ENCODE measurements at regions not wholly inside any gene's neighbourhood (a gene's known extent, or its start where the extent isn't known, plus 50 kb on each side); places are given as distances from the start of the nearest gene placed in this dataset.

- intact Hi-C loops (cut with DNase I; ENCODE audit: low total_unique reads): no loop called here
- TF ChIP-seq POLR2A (IDR thresholded peaks at IDR 0.05): no peak
- DNase-seq: no peak
Measured at GRCh38 chr2:51526766-51527165, 494.8 kb upstream of the NRXN1 start.

GRCh38 chr2:51516667-51517066 is 484.7 kb upstream of the NRXN1 start:
- no peak for TF ChIP-seq POLR2AphosphoS5 (IDR thresholded peaks at IDR 0.05)
- TF ChIP-seq CTCF (IDR thresholded peaks at IDR 0.05): no peak
- TF ChIP-seq POLR2A (IDR thresholded peaks at IDR 0.05): no peak
- Histone ChIP-seq H3K27ac (no peak overlapping the region), H3K4me1 (no peaks in the 10 kb centered on the region), H3K27me3 (no peaks in the 10 kb centered on the region), H3K4me3 (no peak overlapping the region), H3K9me3 (no peaks in the 10 kb centered on the region), H3K36me3 (no peaks in the 10 kb centered on the region)
- WGBS, 2 donors (ENCODE audit: low coverage in 1 of 2): 52 to 60% methylated on average over 2 of the region's 2 CpGs
- intact Hi-C loops (cut with DNase I; ENCODE audit: low total_unique reads) (no loop called here), in situ Hi-C loops (cut with MboI; ENCODE audit: low pct_ligation_motif_present in 1 of 4, low pct_unique_long_range_greater_than_20kb in 1 of 4, low sequenced_read_pairs in 3 of 4) (no loop called here)
- DNase-seq: no peak

More at GRCh38 chr2:51526766-51527165, 494.8 kb upstream of the NRXN1 start:
- Histone ChIP-seq H3K9me3 (no peaks in the 10 kb centered on the region), H3K27ac (no peak overlapping the region), H3K27me3 (no peaks in the 10 kb centered on the region), H3K36me3 (no peaks in the 10 kb centered on the region), H3K4me1 (no peaks in the 10 kb centered on the region), H3K4me3 (no peak overlapping the region)
- in situ Hi-C loops (cut with MboI; ENCODE audit: low pct_ligation_motif_present in 1 of 4, low pct_unique_long_range_greater_than_20kb in 1 of 4, low sequenced_read_pairs in 3 of 4): no loop called here
- WGBS, 2 donors (ENCODE audit: low coverage in 1 of 2): 76 to 78% methylated on average over 2 of the region's 2 CpGs

- no peak for DNase-seq
- Histone ChIP-seq H3K9me3 (no peaks in the 10 kb centered on the region), H3K27me3 (no peaks in the 10 kb centered on the region), H3K4me1 (no peaks in the 10 kb centered on the region), H3K4me3 (no peak overlapping the region), H3K36me3 (no peaks in the 10 kb centered on the region), H3K27ac (no peak overlapping the region)
- whole genome bisulfite sequencing, 2 donors (ENCODE audit: low coverage in 1 of 2): 41 to 54% methylated on average over 4 of the region's 4 CpGs
- intact Hi-C loops (cut with DNase I; ENCODE audit: low total_unique reads): no loop called here
- in situ Hi-C loops (cut with MboI; ENCODE audit: low pct_ligation_motif_present in 1 of 4, low pct_unique_long_range_greater_than_20kb in 1 of 4, low sequenced_read_pairs in 3 of 4): no loop called here
- TF ChIP-seq CTCF (IDR thresholded peaks at IDR 0.05) (no peak), POLR2AphosphoS5 (IDR thresholded peaks at IDR 0.05) (no peak), EP300 (IDR thresholded peaks at IDR 0.05; ENCODE audit: low read depth) (no peak), POLR2A (IDR thresholded peaks at IDR 0.05) (no peak)
Measured at GRCh38 chr2:51511002-51511401, 479.1 kb upstream of the NRXN1 start.

- TF ChIP-seq POLR2AphosphoS5 (IDR thresholded peaks at IDR 0.05): no peak
- H3K9me3 ChIP-seq: no peaks in the 10 kb centered on the region
- no peak overlapping the region for H3K27ac ChIP-seq
- in situ Hi-C loops (cut with MboI; ENCODE audit: low pct_ligation_motif_present in 1 of 4, low pct_unique_long_range_greater_than_20kb in 1 of 4, low sequenced_read_pairs in 3 of 4) (no loop called here), intact Hi-C loops (cut with DNase I; ENCODE audit: low total_unique reads) (no loop called here)
- H3K4me1 ChIP-seq: no peaks in the 10 kb centered on the region
- 55 to 60% methylated on average over 3 of the region's 3 CpGs for WGBS, 2 donors (ENCODE audit: low coverage in 1 of 2)
- no peak overlapping the region for H3K4me3 ChIP-seq
- no peaks in the 10 kb centered on the region for H3K36me3 ChIP-seq
- H3K27me3 ChIP-seq: no peaks in the 10 kb centered on the region
- no peak for DNase-seq
Measured at GRCh38 chr2:51510303-51510702, 478.4 kb upstream of the NRXN1 start.

GRCh38 chr2:51505533-51505932 is 473.6 kb upstream of the NRXN1 start:
- Histone ChIP-seq H3K4me1 (no peaks in the 10 kb centered on the region), H3K27ac (no peak overlapping the region), H3K27me3 (no peaks in the 10 kb centered on the region), H3K4me3 (no peak overlapping the region), H3K36me3 (no peaks in the 10 kb centered on the region), H3K9me3 (no peaks in the 10 kb centered on the region)
- WGBS, 2 donors (ENCODE audit: low coverage in 1 of 2): 78 to 86% methylated on average over 1 to 4 of the region's 4 CpGs
- in situ Hi-C loops (cut with MboI; ENCODE audit: low pct_ligation_motif_present in 1 of 4, low pct_unique_long_range_greater_than_20kb in 1 of 4, low sequenced_read_pairs in 3 of 4): no loop called here
- intact Hi-C loops (cut with DNase I; ENCODE audit: low total_unique reads): no loop called here
- TF ChIP-seq CTCF (IDR thresholded peaks at IDR 0.05) (no peak), EP300 (IDR thresholded peaks at IDR 0.05; ENCODE audit: low read depth) (no peak), POLR2A (IDR thresholded peaks at IDR 0.05) (no peak), POLR2AphosphoS5 (IDR thresholded peaks at IDR 0.05) (no peak)
- DNase-seq: no peak

All from transverse colon (tissue), 4 donors.